ENCODE measurements at regions not wholly inside any gene's neighbourhood (a gene's known extent, or its start where the extent isn't known, plus 50 kb on each side); places are given as distances from the start of the nearest gene placed in this dataset.

DNA sequence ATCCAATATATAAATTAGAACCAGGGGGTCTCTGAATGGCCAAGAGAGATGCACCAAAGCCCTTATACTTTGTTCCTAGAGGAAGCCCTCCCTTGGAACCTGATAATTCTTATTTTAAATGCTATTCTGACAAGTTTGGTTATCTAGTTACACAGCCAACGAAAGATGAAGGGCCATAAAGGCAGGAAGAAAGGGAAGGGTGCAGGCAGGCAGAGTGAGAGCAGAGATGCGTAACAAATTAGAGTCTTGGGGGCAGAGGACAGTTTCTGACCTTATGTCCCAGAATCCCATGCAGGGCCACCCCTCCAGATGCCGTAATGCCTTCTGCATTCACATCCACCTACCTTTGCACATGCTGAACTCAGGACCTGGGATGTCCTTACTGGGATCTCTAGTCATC, 344.6 kb upstream of the ARID1B start:
- TF ChIP-seq, protein P1, sequence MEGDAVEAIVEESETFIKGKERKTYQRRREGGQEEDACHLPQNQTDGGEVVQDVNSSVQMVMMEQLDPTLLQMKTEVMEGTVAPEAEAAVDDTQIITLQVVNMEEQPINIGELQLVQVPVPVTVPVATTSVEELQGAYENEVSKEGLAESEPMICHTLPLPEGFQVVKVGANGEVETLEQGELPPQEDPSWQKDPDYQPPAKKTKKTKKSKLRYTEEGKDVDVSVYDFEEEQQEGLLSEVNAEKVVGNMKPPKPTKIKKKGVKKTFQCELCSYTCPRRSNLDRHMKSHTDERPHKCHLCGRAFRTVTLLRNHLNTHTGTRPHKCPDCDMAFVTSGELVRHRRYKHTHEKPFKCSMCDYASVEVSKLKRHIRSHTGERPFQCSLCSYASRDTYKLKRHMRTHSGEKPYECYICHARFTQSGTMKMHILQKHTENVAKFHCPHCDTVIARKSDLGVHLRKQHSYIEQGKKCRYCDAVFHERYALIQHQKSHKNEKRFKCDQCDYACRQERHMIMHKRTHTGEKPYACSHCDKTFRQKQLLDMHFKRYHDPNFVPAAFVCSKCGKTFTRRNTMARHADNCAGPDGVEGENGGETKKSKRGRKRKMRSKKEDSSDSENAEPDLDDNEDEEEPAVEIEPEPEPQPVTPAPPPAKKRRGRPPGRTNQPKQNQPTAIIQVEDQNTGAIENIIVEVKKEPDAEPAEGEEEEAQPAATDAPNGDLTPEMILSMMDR (IDR thresholded peaks at IDR 0.05) = no peak
- no peak for TF ChIP-seq POLR2A (IDR thresholded peaks at IDR 0.05)
- no peak for TF ChIP-seq EP300 (IDR thresholded peaks at IDR 0.05; ENCODE audit: low read depth)
